WTC11 (cell line): ENCODE measurements at regions not wholly inside any gene's neighbourhood (a gene's known extent, or its start where the extent isn't known, plus 50 kb on each side); places are given as distances from the start of the nearest gene placed in this dataset.

Experiments used
- ATAC-seq: fragments of 200-7000 bp; cut with Tn5 transposase; 2 replicates; pipeline ENCODE4 v1.10.0; 2021; ENCODE audit warnings: mild to moderate bottlenecking, moderate library complexity
- CTCF ChIA-PET: fragments of 300-600 bp; sonication (Branson Sonifier 250); formaldehyde crosslinking; loops from one replicate; lab custom pipeline; 2021; ENCODE audit warnings: antibody characterized with exemption; lab: Charles Lee
- POLR2A ChIA-PET: fragments of 350-600 bp; sonication (Branson Sonifier 250); formaldehyde crosslinking; loops from one replicate; lab custom pipeline; 2021; ENCODE audit warnings: antibody characterized with exemption; lab: Charles Lee
- DNase-seq: peaks from one replicate; pipeline ENCODE4 v3.0.0; 2021; ENCODE audit warnings: low spot score
- H3K27ac Mint-ChIP-seq: 2 replicates; pipeline ENCODE4 v1.8.0; 2021; ENCODE audit warnings: mixed read lengths
- H3K27me3 Mint-ChIP-seq: 2 replicates; pipeline ENCODE4 v1.8.0; 2021; ENCODE audit warnings: low read depth, mild to moderate bottlenecking, moderate library complexity, mixed read lengths
- H3K36me3 Mint-ChIP-seq: 2 replicates; pipeline ENCODE4 v1.8.0; 2021; ENCODE audit warnings: mixed read lengths
- H3K4me1 Mint-ChIP-seq: 2 replicates; pipeline ENCODE4 v1.8.0; 2022; ENCODE audit warnings: mixed read lengths
- H3K4me3 Mint-ChIP-seq: 2 replicates; pipeline ENCODE4 v1.8.0; 2021; ENCODE audit warnings: mild to moderate bottlenecking, moderate library complexity, mixed read lengths
- H3K9me3 Mint-ChIP-seq: 2 replicates; pipeline ENCODE4 v1.8.0; 2021; ENCODE audit warnings: mixed read lengths
- AR ChIP-seq: fragments of 250-450 bp; sonication (Bioruptor Pico); IDR thresholded peaks from 2 replicates; pipeline ENCODE4 v1.9.0; 2021; ENCODE audit warnings: mild to moderate bottlenecking
- ETV6 ChIP-seq: sonication (generic); formaldehyde crosslinking; IDR thresholded peaks from 2 replicates; pipeline ENCODE4 v1.8.1; 2022; ENCODE audit warnings: mild to moderate bottlenecking, missing genetic modification reagents
- HMGA2 ChIP-seq: fragments of 250-450 bp; sonication (Bioruptor Pico); IDR thresholded peaks from 2 replicates; pipeline ENCODE4 v1.4.0; 2021; ENCODE audit warnings: mild to moderate bottlenecking, moderate library complexity
- NFATC4 ChIP-seq: fragments of 250-450 bp; sonication (Bioruptor Pico); IDR thresholded peaks from 2 replicates; pipeline ENCODE4 v1.9.0; 2021; ENCODE audit warnings: mild to moderate bottlenecking
- RORB ChIP-seq: fragments of 250-450 bp; sonication (Bioruptor Pico); IDR thresholded peaks from 2 replicates; pipeline ENCODE4 v1.9.0; 2021; ENCODE audit warnings: mild to moderate bottlenecking
- SMAD3 ChIP-seq: sonication (generic); formaldehyde crosslinking; IDR thresholded peaks from 2 replicates; pipeline ENCODE4 v1.8.0; 2022; ENCODE audit warnings: missing genetic modification reagents, mild to moderate bottlenecking, borderline replicate concordance
- TEAD1 ChIP-seq: sonication (generic); formaldehyde crosslinking; IDR thresholded peaks from 2 replicates; pipeline ENCODE4 v1.8.0; 2022; ENCODE audit warnings: mild to moderate bottlenecking, missing genetic modification reagents
- TEAD4 ChIP-seq: sonication (generic); formaldehyde crosslinking; IDR thresholded peaks from 2 replicates; pipeline ENCODE4 v1.8.0; 2022; ENCODE audit warnings: mild to moderate bottlenecking, missing genetic modification reagents
- ZBTB21 ChIP-seq: sonication (generic); formaldehyde crosslinking; IDR thresholded peaks from 2 replicates; pipeline ENCODE4 v1.8.1; 2023; ENCODE audit warnings: mild to moderate bottlenecking, missing genetic modification reagents, borderline replicate concordance
- ZNF416 ChIP-seq: fragments of 250-450 bp; sonication (Bioruptor Pico); IDR thresholded peaks from 2 replicates; pipeline ENCODE4 v1.9.0; 2021; ENCODE audit warnings: mild to moderate bottlenecking, inconsistent platforms
- ZNF425 ChIP-seq: fragments of 250-450 bp; sonication (Bioruptor Pico); conservative IDR thresholded peaks from 2 replicates; pipeline ENCODE4 v1.9.0; 2021; ENCODE audit warnings: mild to moderate bottlenecking
- ZNF671 ChIP-seq: fragments of 250-450 bp; sonication (Bioruptor Pico); IDR thresholded peaks from 2 replicates; pipeline ENCODE4 v1.8.0; 2021; ENCODE audit warnings: mild to moderate bottlenecking
- TF ChIP-seq, protein P1 (sequence below): sonication (generic); formaldehyde crosslinking; IDR thresholded peaks from 2 replicates; pipeline ENCODE4 v1.8.1; 2022; ENCODE audit warnings: low read depth, mild to moderate bottlenecking, moderate library complexity, missing genetic modification reagents, borderline replicate concordance
- TF ChIP-seq, protein P2 (sequence below): sonication (generic); formaldehyde crosslinking; IDR thresholded peaks from 2 replicates; pipeline ENCODE4 v1.8.0; 2022; ENCODE audit warnings: mild to moderate bottlenecking, missing genetic modification reagents
- TF ChIP-seq, protein P3 (sequence below): sonication (generic); formaldehyde crosslinking; IDR thresholded peaks from 2 replicates; pipeline ENCODE4 v1.8.1; 2022; ENCODE audit warnings: missing genetic modification reagents, borderline replicate concordance

DNA sequence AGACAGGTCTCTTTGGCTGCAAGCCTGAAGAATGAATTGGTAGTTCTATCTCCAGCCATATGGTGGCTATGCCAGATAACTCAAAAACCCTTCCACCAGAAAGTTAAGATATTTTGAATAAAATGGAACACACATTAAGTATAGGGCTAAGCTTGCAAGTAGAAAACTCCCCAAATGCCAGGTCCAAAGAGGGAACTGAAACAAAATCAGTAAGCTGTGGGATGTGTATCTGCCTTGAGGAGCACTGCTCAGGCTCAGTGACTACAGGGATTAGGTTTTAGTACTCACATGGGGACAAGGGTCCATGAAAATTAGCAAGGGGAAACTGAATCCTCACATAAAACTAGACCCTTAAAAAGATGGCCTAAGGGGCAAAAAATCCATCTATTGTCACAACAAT, 115.7 kb upstream of the PMFBP1 start:
- TF ChIP-seq HMGA2 (CRISPR knock-in tag): no peak
- H3K4me3 Mint-ChIP-seq: no peak overlapping the region
- no peak overlapping the region for H3K27ac Mint-ChIP-seq
- peaks cover 34% of the 10 kb centered on the region for H3K4me1 Mint-ChIP-seq
- H3K36me3 Mint-ChIP-seq: no peaks in the 10 kb centered on the region; the same call in 1 of the 2 replicates
- CTCF ChIA-PET: no interaction called here
- no peaks in the 10 kb centered on the region for H3K9me3 Mint-ChIP-seq
- no peaks in the 10 kb centered on the region for H3K27me3 Mint-ChIP-seq
- no peak for ATAC-seq
- POLR2A ChIA-PET: no interaction called here
- DNase-seq: no peak

GRCh38 chr16:72286936-72287620, 115.1 kb upstream of the PMFBP1 start:
- Mint-ChIP-seq H3K36me3 (no peaks in the 10 kb centered on the region; the same call in 1 of the 2 replicates), H3K27ac (no peak overlapping the region), H3K9me3 (no peaks in the 10 kb centered on the region), H3K4me3 (no peak overlapping the region), H3K4me1 (peaks cover 34% of the 10 kb centered on the region), H3K27me3 (no peaks in the 10 kb centered on the region)
- TF ChIP-seq, protein P1, sequence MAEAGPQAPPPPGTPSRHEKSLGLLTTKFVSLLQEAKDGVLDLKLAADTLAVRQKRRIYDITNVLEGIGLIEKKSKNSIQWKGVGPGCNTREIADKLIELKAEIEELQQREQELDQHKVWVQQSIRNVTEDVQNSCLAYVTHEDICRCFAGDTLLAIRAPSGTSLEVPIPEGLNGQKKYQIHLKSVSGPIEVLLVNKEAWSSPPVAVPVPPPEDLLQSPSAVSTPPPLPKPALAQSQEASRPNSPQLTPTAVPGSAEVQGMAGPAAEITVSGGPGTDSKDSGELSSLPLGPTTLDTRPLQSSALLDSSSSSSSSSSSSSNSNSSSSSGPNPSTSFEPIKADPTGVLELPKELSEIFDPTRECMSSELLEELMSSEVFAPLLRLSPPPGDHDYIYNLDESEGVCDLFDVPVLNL (CRISPR knock-in tag): no peak
- TF ChIP-seq, protein P2, sequence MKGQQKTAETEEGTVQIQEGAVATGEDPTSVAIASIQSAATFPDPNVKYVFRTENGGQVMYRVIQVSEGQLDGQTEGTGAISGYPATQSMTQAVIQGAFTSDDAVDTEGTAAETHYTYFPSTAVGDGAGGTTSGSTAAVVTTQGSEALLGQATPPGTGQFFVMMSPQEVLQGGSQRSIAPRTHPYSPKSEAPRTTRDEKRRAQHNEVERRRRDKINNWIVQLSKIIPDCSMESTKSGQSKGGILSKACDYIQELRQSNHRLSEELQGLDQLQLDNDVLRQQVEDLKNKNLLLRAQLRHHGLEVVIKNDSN (CRISPR knock-in tag): no peak
- TF ChIP-seq TEAD4 (no peak), SMAD3 (CRISPR knock-in tag) (no peak), RORB (CRISPR knock-in tag) (no peak), TEAD1 (CRISPR knock-in tag) (no peak), ZNF416 (CRISPR knock-in tag) (no peak), ETV6 (no peak), ZBTB21 (CRISPR knock-in tag) (no peak), ZNF425 (no peak), NFATC4 (CRISPR knock-in tag) (no peak), ZNF671 (CRISPR knock-in tag) (no peak), AR (CRISPR knock-in tag) (no peak)
- TF ChIP-seq, protein P3, sequence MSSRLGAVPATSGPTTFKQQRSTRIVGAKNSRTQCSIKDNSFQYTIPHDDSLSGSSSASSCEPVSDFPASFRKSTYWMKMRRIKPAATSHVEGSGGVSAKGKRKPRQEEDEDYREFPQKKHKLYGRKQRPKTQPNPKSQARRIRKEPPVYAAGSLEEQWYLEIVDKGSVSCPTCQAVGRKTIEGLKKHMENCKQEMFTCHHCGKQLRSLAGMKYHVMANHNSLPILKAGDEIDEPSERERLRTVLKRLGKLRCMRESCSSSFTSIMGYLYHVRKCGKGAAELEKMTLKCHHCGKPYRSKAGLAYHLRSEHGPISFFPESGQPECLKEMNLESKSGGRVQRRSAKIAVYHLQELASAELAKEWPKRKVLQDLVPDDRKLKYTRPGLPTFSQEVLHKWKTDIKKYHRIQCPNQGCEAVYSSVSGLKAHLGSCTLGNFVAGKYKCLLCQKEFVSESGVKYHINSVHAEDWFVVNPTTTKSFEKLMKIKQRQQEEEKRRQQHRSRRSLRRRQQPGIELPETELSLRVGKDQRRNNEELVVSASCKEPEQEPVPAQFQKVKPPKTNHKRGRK (CRISPR knock-in tag): no peak
- no peak for ATAC-seq
- POLR2A ChIA-PET: no interaction called here
- CTCF ChIA-PET: interaction anchor here (2.7 kb wide), 1 partner anchor 92 kb away, joined by 8 read pairs; no protein-coding TSS in a partner anchor
- DNase-seq: no peak
